H1 (cell line): ENCODE measurements at regions not wholly inside any gene's neighbourhood (a gene's known extent, or its start where the extent isn't known, plus 50 kb on each side); places are given as distances from the start of the nearest gene placed in this dataset.

Experiments
- CTCF ChIA-PET: fragments of 300-600 bp; sonication (Branson Sonifier 250); formaldehyde crosslinking; loops from one replicate; lab custom pipeline; 2021; ENCODE audit not compliant: partially characterized antibody; lab: Charles Lee
- POLR2A ChIA-PET: fragments of 300-600 bp; sonication (Branson Sonifier 250); formaldehyde crosslinking; loops from one replicate; lab custom pipeline; 2021; ENCODE audit warnings: inconsistent platforms; ENCODE audit not compliant: partially characterized antibody; lab: Charles Lee
- DNase-seq, 2 experiments: peaks; one replicate each; pipeline versions ENCODE4 v3.0.0 to v3.0.0-alpha.2; 2010 to 2022; ENCODE audit warnings: low spot score in 2 of 2, low read depth in 1 of 2, mixed read lengths in 1 of 2
- FAIRE-seq: peaks from 2 replicates; lab custom pipeline; 2011; peaks lifted over from hg19 to GRCh38; lab: Jason Lieb, UNC
- H2AFZ ChIP-seq: 2 replicates; pipeline ENCODE4 v1.8.1; 2012; ENCODE audit warnings: low read length, inconsistent platforms
- H2AK5ac ChIP-seq: 2 replicates; pipeline ENCODE4 v1.6.1; 2013; ENCODE audit warnings: low read depth, low read length
- H2BK120ac ChIP-seq: replicated peaks from 2 replicates; pipeline ENCODE3; 2013; ENCODE audit warnings: low read depth, low read length, inconsistent platforms
- H2BK12ac ChIP-seq: 2 replicates; pipeline ENCODE4 v1.6.1; 2013; ENCODE audit warnings: low read depth, low read length
- H2BK15ac ChIP-seq: 2 replicates; pipeline ENCODE4 v1.6.1; 2013; ENCODE audit warnings: low read length
- H2BK20ac ChIP-seq: 2 replicates; pipeline ENCODE4 v1.6.1; 2013; ENCODE audit warnings: low read length
- H2BK5ac ChIP-seq: 2 replicates; pipeline ENCODE4 v1.6.1; 2013; ENCODE audit warnings: low read depth, low read length
- H3K14ac ChIP-seq: 2 replicates; pipeline ENCODE4 v1.6.1; 2013; ENCODE audit warnings: inconsistent platforms; ENCODE audit not compliant: insufficient read length
- H3K18ac ChIP-seq: 2 replicates; pipeline ENCODE4 v1.6.1; 2013; ENCODE audit warnings: low read length; ENCODE audit errors: extremely low read depth
- H3K23ac ChIP-seq: 2 replicates; pipeline ENCODE4 v1.6.1; 2013; ENCODE audit warnings: inconsistent platforms; ENCODE audit not compliant: insufficient read length
- H3K23me2 ChIP-seq: 2 replicates; pipeline ENCODE4 v1.6.1; 2013; ENCODE audit warnings: low read depth, low read length
- H3K27ac ChIP-seq: 2 replicates; pipeline ENCODE4 v1.6.1; 2011; ENCODE audit warnings: low read depth, low read length, inconsistent platforms
- H3K27me3 ChIP-seq, 4 experiments: replicated peaks in 1 of 4; 1 replicate in 1 of 4; 2 replicates in 3 of 4; pipeline versions ENCODE4 v1.6.1 to v1.8.1; 2011 to 2013; ENCODE audit warnings: low read length in 3 of 4, mild to moderate bottlenecking in 3 of 4, inconsistent platforms in 2 of 4, mixed read lengths in 2 of 4, moderate library complexity in 1 of 4; ENCODE audit not compliant: control insufficient read depth in 3 of 4, insufficient read depth in 3 of 4; ENCODE audit errors: extremely low read depth in 1 of 4
- H3K36me3 ChIP-seq, 4 experiments: 2 replicates each; pipeline versions ENCODE4 v1.6.1 to v1.8.1; 2011 to 2013; ENCODE audit warnings: mild to moderate bottlenecking in 4 of 4, low read length in 3 of 4, moderate library complexity in 2 of 4, control low read depth in 1 of 4, inconsistent platforms in 1 of 4; ENCODE audit not compliant: insufficient read depth in 4 of 4, control insufficient read depth in 2 of 4
- H3K4ac ChIP-seq: replicated peaks from 2 replicates; pipeline ENCODE3; 2013; ENCODE audit warnings: low read length, low read depth, mixed read lengths, inconsistent platforms; ENCODE audit not compliant: insufficient read length
- H3K4me1 ChIP-seq, 4 experiments: replicated peaks in 1 of 4; 1 replicate in 1 of 4; 2 replicates in 3 of 4; pipeline versions ENCODE4 v1.6.1 to v1.8.1; 2011 to 2013; ENCODE audit warnings: low read length in 3 of 4, inconsistent platforms in 2 of 4, mixed read lengths in 1 of 4; ENCODE audit not compliant: insufficient read depth in 4 of 4, control insufficient read depth in 3 of 4
- H3K4me2 ChIP-seq, 2 experiments: 2 replicates each; pipeline versions ENCODE4 v1.6.1 to v1.8.1; 2011 to 2013; ENCODE audit warnings: low read depth in 2 of 2, low read length in 2 of 2, control low read depth in 1 of 2, inconsistent platforms in 1 of 2, mild to moderate bottlenecking in 1 of 2; ENCODE audit not compliant: insufficient read depth in 1 of 2
- H3K4me3 ChIP-seq, 4 experiments: fragments of 200-600, 300-600 bp in 1 of 4; sonication (generic), shearing (Covaris generic), sonication (Bioruptor Twin) in 1 of 4; 2 replicates each; pipeline versions ENCODE4 v1.5.1 to v1.8.1; 2011 to 2016; ENCODE audit warnings: low read length in 4 of 4, low read depth in 3 of 4, control low read depth in 2 of 4, inconsistent platforms in 2 of 4, mild to moderate bottlenecking in 2 of 4, mixed read lengths in 1 of 4, moderate library complexity in 1 of 4; ENCODE audit not compliant: insufficient read depth in 2 of 4; ENCODE audit errors: extremely low read depth in 1 of 4
- H3K56ac ChIP-seq: replicated peaks from 2 replicates; pipeline ENCODE3; 2013; ENCODE audit warnings: low read depth, mild to moderate bottlenecking, mixed read lengths, low read length, inconsistent platforms; ENCODE audit not compliant: insufficient read length
- H3K79me1 ChIP-seq: 2 replicates; pipeline ENCODE4 v1.6.1; 2013; ENCODE audit warnings: low read depth, low read length, control low read depth
- H3K79me2 ChIP-seq, 2 experiments: 2 replicates each; pipeline versions ENCODE4 v1.6.1 to v1.8.1; 2012 to 2013; ENCODE audit warnings: low read length in 2 of 2, mild to moderate bottlenecking in 2 of 2, inconsistent platforms in 1 of 2; ENCODE audit not compliant: insufficient read depth in 2 of 2, control insufficient read depth in 1 of 2
- H3K9ac ChIP-seq, 4 experiments: replicated peaks in 1 of 4; 1 replicate in 1 of 4; 2 replicates in 3 of 4; pipeline versions ENCODE4 v1.6.1 to v1.8.1; 2011 to 2013; ENCODE audit warnings: low read depth in 3 of 4, low read length in 3 of 4, control low read depth in 2 of 4, mild to moderate bottlenecking in 2 of 4, moderate library complexity in 2 of 4, inconsistent platforms in 1 of 4; ENCODE audit errors: extremely low read depth in 1 of 4
- H3K9me3 ChIP-seq, 2 experiments: 2 replicates each; pipeline versions ENCODE4 v1.6.1 to v1.8.1; 2012 to 2013; ENCODE audit warnings: mild to moderate bottlenecking in 2 of 2, moderate library complexity in 2 of 2, control low read depth in 1 of 2, inconsistent platforms in 1 of 2, low read depth in 1 of 2, low read length in 1 of 2, mixed read lengths in 1 of 2; ENCODE audit not compliant: insufficient read depth in 2 of 2
- H4K20me1 ChIP-seq, 2 experiments: replicated peaks in 1 of 2; 2 replicates each; pipeline versions ENCODE3 to v1.8.1; 2011 to 2013; ENCODE audit warnings: inconsistent platforms in 2 of 2, low read length in 2 of 2, mild to moderate bottlenecking in 1 of 2; ENCODE audit not compliant: insufficient read depth in 2 of 2, control insufficient read depth in 1 of 2
- H4K5ac ChIP-seq: 2 replicates; pipeline ENCODE4 v1.6.1; 2013; ENCODE audit warnings: low read length, low read depth, mixed read lengths, inconsistent platforms; ENCODE audit not compliant: insufficient read length
- H4K8ac ChIP-seq: 2 replicates; pipeline ENCODE4 v1.8.0; 2013; ENCODE audit warnings: mild to moderate bottlenecking, moderate library complexity, low read length, inconsistent platforms; ENCODE audit not compliant: insufficient read depth; ENCODE audit errors: extremely low read depth
- H4K91ac ChIP-seq: replicated peaks from 2 replicates; pipeline ENCODE3; 2013; ENCODE audit warnings: low read length, mixed read lengths, inconsistent platforms; ENCODE audit not compliant: insufficient read length
- ASH2L ChIP-seq: fragments of 200-600, 300-600 bp; sonication (generic); IDR thresholded peaks from one replicate; pipeline ENCODE4 v1.7.1; 2017; ENCODE audit warnings: low read length
- EP300 ChIP-seq, 2 experiments: IDR thresholded peaks; 1 replicate in 1 of 2; 2 replicates in 1 of 2; pipeline ENCODE4 v1.6.1; 2011 to 2012; ENCODE audit warnings: low read depth in 2 of 2, low read length in 2 of 2, mild to moderate bottlenecking in 2 of 2, borderline replicate concordance in 1 of 2, inconsistent platforms in 1 of 2, moderate library complexity in 1 of 2
- POLR2AphosphoS5 ChIP-seq: IDR thresholded peaks from 2 replicates; pipeline ENCODE4 v1.6.1; 2011; ENCODE audit warnings: low read depth, low read length
- SIRT6 ChIP-seq: IDR thresholded peaks from one replicate; pipeline ENCODE4 v1.7.1; 2012; ENCODE audit warnings: low read length, inconsistent platforms
- SP4 ChIP-seq: IDR thresholded peaks from 2 replicates; pipeline ENCODE4 v1.6.1; 2012; ENCODE audit warnings: low read length, inconsistent platforms
- SRF ChIP-seq: IDR thresholded peaks from 2 replicates; pipeline ENCODE4 v1.6.1; 2011; ENCODE audit warnings: mild to moderate bottlenecking, low read depth, low read length, moderate library complexity
- SUZ12 ChIP-seq: fragments of 200-600 bp; sonication (generic); IDR thresholded peaks from 2 replicates; pipeline ENCODE4 v1.6.1; 2012; ENCODE audit warnings: mild to moderate bottlenecking, inconsistent platforms, low read length, moderate library complexity, mixed read lengths
- TAF7 ChIP-seq: optimal IDR thresholded peaks from 2 replicates; pipeline ENCODE3; 2011; ENCODE audit warnings: low read depth, mild to moderate bottlenecking, inconsistent platforms, low read length, moderate library complexity, borderline replicate concordance
- WGBS, 2 experiments: shearing (Covaris generic) in 1 of 2; methylation state at CpG; one replicate each; pipeline versions ENCODE4 v1.1.6 to v1.1.7; 2013 to 2015; ENCODE audit warnings: low lambda C conversion rate in 2 of 2, mixed read lengths in 2 of 2, inconsistent platforms in 1 of 2, low coverage in 1 of 2, missing lambda C conversion rate in 1 of 2; ENCODE audit not compliant: insufficient replicate concordance in 2 of 2, insufficient coverage in 1 of 2, insufficient read length in 1 of 2; ENCODE audit errors: extremely low coverage in 1 of 2, missing lambda C conversion rate in 1 of 2; 5-methylcytosine and 5-hydroxymethylcytosine counted together
- TF ChIP-seq, protein P1 (sequence below): IDR thresholded peaks from 2 replicates; pipeline ENCODE4 v1.6.1; 2012; ENCODE audit warnings: inconsistent platforms

DNA sequence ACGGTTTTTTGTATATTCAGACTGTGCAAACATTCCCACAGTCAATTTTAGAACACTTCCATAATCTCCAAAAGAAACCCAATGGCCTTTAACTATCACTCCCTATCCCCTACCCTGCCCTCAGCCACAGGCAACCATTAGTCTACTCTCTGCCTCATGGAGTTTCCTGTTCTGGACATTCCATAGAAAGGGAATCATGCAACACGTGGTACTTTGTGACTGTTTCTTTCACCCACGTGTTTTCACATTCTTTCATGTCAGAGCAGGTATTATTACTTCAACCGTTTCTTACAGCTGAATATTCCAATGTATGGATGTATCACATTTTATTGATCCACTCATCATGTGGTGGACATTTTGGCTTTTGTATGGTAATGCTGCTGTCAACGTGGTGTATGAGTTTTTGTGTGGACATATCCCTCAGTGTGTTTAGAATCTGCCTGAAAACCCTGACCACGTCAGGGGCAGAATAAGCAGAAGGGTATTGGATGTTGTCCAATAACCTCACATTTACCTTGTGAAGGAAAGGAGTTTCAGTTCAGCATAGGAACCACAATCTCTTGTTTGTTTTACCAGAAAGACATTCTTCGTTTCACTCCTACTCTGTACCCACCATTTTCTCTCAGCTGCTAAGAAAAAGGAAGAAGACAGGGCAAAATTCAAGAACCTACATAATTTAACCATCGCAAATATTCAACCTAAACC lies 107.5 kb upstream of the DYRK2 start:
- Histone ChIP-seq H4K5ac (no peak overlapping the region), H4K20me1 (no peaks in the 10 kb centered on the region), H3K9me3 (no peaks in the 10 kb centered on the region; a peak in 1 of 4 replicates), H3K56ac (no peak overlapping the region), H3K4me2 (no peak overlapping the region), H3K79me1 (no peaks in the 10 kb centered on the region), H4K91ac (no peak overlapping the region), H3K4me3 (no peak overlapping the region), H3K14ac (no peak overlapping the region), H2BK120ac (no peak overlapping the region), H3K36me3 (no peaks in the 10 kb centered on the region), H3K27ac (no peak overlapping the region), H2BK12ac (no peak overlapping the region), H2AFZ (no peak overlapping the region), H2BK5ac (no peak overlapping the region), H2AK5ac (no peak overlapping the region), H3K4me1 (peaks cover 0 to 1% (median under 1%) of the 10 kb centered on the region in 4 experiments; a peak in 4 of 7 replicates), H4K8ac (no peak overlapping the region), H3K23me2 (no peaks in the 10 kb centered on the region), H3K18ac (no peak overlapping the region), H3K9ac (no peak overlapping the region), H3K4ac (no peak overlapping the region), H3K27me3 (no peaks in the 10 kb centered on the region), H3K79me2 (no peaks in the 10 kb centered on the region), H2BK15ac (no peak overlapping the region), H3K23ac (no peak overlapping the region), H2BK20ac (no peak overlapping the region)
- WGBS, 2 experiments, result 82 to 100% methylated on average over 1 to 8 of the region's 8 CpGs
- TF ChIP-seq TAF7 (no peak), POLR2AphosphoS5 (no peak), EP300 (IDR thresholded peaks at IDR 0.05; ENCODE audit: borderline replicate concordance in 1 of 2, low read depth in 2 of 2, low read length in 2 of 2) (no peak), SUZ12 (no peak), ASH2L (no peak), SIRT6 (no peak), SRF (no peak), SP4 (no peak)
- TF ChIP-seq, protein P1, sequence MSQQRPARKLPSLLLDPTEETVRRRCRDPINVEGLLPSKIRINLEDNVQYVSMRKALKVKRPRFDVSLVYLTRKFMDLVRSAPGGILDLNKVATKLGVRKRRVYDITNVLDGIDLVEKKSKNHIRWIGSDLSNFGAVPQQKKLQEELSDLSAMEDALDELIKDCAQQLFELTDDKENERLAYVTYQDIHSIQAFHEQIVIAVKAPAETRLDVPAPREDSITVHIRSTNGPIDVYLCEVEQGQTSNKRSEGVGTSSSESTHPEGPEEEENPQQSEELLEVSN, result no peak
- POLR2A ChIA-PET, result no interaction called here
- no peak for DNase-seq
- no peak for FAIRE-seq
- CTCF ChIA-PET, result interaction anchor here (1.0 to 1.2 kb wide), 3 partner anchors 16 to 185 kb away, joined by 3 to 4 read pairs (median 4); no protein-coding TSS in a partner anchor
